A673 (cell line): ENCODE measurements at regions not wholly inside any gene's neighbourhood (a gene's known extent, or its start where the extent isn't known, plus 50 kb on each side); places are given as distances from the start of the nearest gene placed in this dataset.

Experiments used
- BruUV-seq: library from RNA; stranded (reverse); fragments of 400-500 nt; replicated peaks from 2 replicates; lab custom pipeline; 2021; lab: Mats Ljungman, UMichigan
- CTCF ChIA-PET: fragments of 300-600 bp; sonication (Branson Sonifier 250); formaldehyde crosslinking; loops from one replicate; lab custom pipeline; 2022; ENCODE audit warnings: antibody characterized with exemption; lab: Charles Lee
- POLR2A ChIA-PET: fragments of 300-600 bp; sonication (Branson Sonifier 250); formaldehyde crosslinking; loops from one replicate; lab custom pipeline; 2022; ENCODE audit warnings: antibody characterized with exemption; ENCODE audit not compliant: low non-redundant PET; lab: Charles Lee
- DNase-seq: peaks from one replicate; pipeline ENCODE4 v3.0.0-alpha.2; 2015; ENCODE audit warnings: low spot score
- H3K27ac ChIP-seq: fragments of 200-600 bp; sonication (generic); 2 replicates; pipeline ENCODE4 v1.5.1; 2016; ENCODE audit warnings: mixed run types, low read depth, mild to moderate bottlenecking, mixed read lengths, antibody characterized with exemption, low read length; ENCODE audit not compliant: poor library complexity, severe bottlenecking
- H3K27me3 ChIP-seq: fragments of 200-600 bp; sonication (generic); replicated peaks from 2 replicates; pipeline ENCODE4 v1.6.1; 2017; ENCODE audit warnings: mixed run types, low read depth, mild to moderate bottlenecking, mixed read lengths, antibody characterized with exemption, low read length; ENCODE audit not compliant: insufficient read depth, poor library complexity
- H3K36me3 ChIP-seq: fragments of 200-600 bp; sonication (generic); 2 replicates; pipeline ENCODE4 v1.6.1; 2016; ENCODE audit warnings: mixed run types, mild to moderate bottlenecking, mixed read lengths, antibody characterized with exemption, low read length; ENCODE audit not compliant: insufficient read depth, poor library complexity, severe bottlenecking
- H3K4me1 ChIP-seq: fragments of 200-600 bp; sonication (generic); 2 replicates; pipeline ENCODE4 v1.6.1; 2017; ENCODE audit warnings: mixed run types, mild to moderate bottlenecking, mixed read lengths, antibody characterized with exemption, low read length; ENCODE audit not compliant: insufficient read depth, poor library complexity, severe bottlenecking
- H3K4me3 ChIP-seq: fragments of 200-600 bp; sonication (generic); 2 replicates; pipeline ENCODE4 v1.5.1; 2016; ENCODE audit warnings: low read depth, mixed run types, mild to moderate bottlenecking, mixed read lengths, low read length; ENCODE audit not compliant: poor library complexity, severe bottlenecking
- H3K9me3 ChIP-seq: fragments of 200-600 bp; sonication (generic); 2 replicates; pipeline ENCODE4 v1.6.1; 2016; ENCODE audit warnings: mixed run types, low read depth, mild to moderate bottlenecking, mixed read lengths, antibody characterized with exemption, low read length; ENCODE audit not compliant: poor library complexity, severe bottlenecking
- EZH2 ChIP-seq: fragments of 200-600 bp; sonication (generic); IDR thresholded peaks from 2 replicates; pipeline ENCODE4 v1.6.1; 2017; ENCODE audit warnings: borderline replicate concordance, low read depth, mild to moderate bottlenecking, mixed read lengths, antibody characterized with exemption, low read length; ENCODE audit not compliant: poor library complexity, severe bottlenecking
- intact Hi-C: fragments of 100-400 bp; cut with micrococcal nuclease; formaldehyde crosslinking; loops from one replicate; pipeline ENCODE4 v1.10.0; 2022; ENCODE audit not compliant: unreplicated experiment
- TF ChIP-seq, protein P1 (sequence below): fragments of 300-800, 200-600 bp; sonication (generic); conservative IDR thresholded peaks from 2 replicates; pipeline ENCODE4 v1.5.1; 2017; ENCODE audit warnings: low read depth, mild to moderate bottlenecking, antibody characterized with exemption, low read length, moderate library complexity, mixed read lengths

DNA sequence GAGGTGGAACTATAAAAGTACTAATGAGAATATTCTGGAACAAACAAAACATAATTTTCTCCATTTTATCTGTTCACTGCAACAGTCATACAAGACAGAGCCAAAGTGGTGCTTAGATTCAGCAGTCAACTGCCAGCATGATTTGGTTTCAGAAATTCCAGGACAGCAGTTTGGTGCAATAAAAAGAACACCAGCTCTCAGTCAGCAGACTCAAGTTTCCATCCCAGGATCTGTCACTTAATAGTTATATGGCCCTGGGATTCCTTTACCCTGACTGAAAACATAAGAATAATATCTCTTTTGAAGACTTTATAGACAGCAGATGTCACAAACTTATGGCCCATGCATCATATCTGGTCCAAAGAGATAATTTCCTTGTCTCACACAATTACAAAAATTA is 92.8 kb upstream of the RASEF start:
- CTCF ChIA-PET: no interaction called here

DNA sequence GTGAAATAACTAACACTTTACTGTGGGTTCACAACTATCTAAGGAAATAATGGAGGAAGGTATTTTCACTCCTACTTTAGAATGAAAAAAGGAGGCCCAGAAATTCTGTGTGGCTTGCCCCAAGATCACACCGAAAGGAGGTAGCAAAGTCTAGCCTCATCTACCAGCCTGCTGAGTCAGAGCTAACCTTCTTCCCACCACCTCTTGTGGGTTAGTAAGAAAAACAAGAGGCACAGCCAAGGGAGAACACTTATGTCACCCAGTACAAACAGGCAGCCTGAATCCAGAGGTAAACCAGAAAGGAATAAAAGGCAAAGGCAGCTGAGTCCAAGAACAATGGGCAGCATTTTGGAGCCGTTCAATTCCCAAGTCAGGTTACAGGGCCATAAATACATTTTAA is 91.9 kb upstream of the RASEF start:
- Histone ChIP-seq H3K27ac (no peak overlapping the region), H3K4me1 (no peaks in the 10 kb centered on the region), H3K4me3 (no peak overlapping the region), H3K27me3 (peaks cover 8% of the 10 kb centered on the region), H3K9me3 (no peaks in the 10 kb centered on the region), H3K36me3 (no peaks in the 10 kb centered on the region)
- TF ChIP-seq EZH2: no peak
- POLR2A ChIA-PET: no interaction called here
- no TSS peak for BruUV-seq
- intact Hi-C loops: no loop called here
- no peak for DNase-seq
- CTCF ChIA-PET: no interaction called here

More for the DNA sequence above, 92.8 kb upstream of the RASEF start:
- Histone ChIP-seq H3K4me1 (no peaks in the 10 kb centered on the region), H3K36me3 (no peaks in the 10 kb centered on the region), H3K9me3 (no peaks in the 10 kb centered on the region), H3K27me3 (peaks cover 5% of the 10 kb centered on the region), H3K4me3 (no peak overlapping the region), H3K27ac (no peak overlapping the region)
- no peak for TF ChIP-seq EZH2
- TF ChIP-seq, protein P1, sequence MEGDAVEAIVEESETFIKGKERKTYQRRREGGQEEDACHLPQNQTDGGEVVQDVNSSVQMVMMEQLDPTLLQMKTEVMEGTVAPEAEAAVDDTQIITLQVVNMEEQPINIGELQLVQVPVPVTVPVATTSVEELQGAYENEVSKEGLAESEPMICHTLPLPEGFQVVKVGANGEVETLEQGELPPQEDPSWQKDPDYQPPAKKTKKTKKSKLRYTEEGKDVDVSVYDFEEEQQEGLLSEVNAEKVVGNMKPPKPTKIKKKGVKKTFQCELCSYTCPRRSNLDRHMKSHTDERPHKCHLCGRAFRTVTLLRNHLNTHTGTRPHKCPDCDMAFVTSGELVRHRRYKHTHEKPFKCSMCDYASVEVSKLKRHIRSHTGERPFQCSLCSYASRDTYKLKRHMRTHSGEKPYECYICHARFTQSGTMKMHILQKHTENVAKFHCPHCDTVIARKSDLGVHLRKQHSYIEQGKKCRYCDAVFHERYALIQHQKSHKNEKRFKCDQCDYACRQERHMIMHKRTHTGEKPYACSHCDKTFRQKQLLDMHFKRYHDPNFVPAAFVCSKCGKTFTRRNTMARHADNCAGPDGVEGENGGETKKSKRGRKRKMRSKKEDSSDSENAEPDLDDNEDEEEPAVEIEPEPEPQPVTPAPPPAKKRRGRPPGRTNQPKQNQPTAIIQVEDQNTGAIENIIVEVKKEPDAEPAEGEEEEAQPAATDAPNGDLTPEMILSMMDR: no peak
- intact Hi-C loops: no loop called here
- POLR2A ChIA-PET: no interaction called here
- BruUV-seq: no TSS peak
- DNase-seq: no peak

DNA sequence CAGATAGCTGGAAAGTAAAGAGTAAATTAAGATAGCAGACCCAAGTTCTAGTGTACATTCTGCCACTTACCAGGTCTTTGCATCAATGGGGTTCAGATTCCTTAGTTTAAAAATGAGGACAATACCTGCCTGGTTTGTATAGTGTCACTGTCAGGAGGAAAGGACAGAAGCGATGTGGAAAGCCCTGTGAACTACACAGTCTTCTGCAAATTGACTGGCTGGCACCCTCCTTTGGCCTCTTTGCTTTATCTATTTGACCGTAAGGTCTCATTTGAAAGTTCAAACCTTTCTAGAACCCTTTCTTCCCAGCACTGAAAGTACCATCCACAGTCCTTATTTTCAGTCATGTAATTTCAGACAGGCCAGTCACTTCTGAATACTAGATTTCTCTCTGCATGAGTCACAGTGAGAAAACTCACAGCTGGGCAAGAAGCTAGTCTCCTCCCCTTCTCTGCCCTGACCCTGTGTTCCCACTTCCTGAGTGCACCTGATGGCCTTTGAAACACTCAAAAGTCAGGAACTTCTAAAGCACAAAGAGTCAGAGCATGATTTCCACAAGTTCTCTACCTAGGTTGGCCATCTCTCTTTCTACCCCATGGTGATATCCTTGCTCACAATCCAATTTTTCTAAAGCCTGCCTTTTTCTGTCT is 91.3 kb upstream of the RASEF start:
- Histone ChIP-seq H3K27me3 (peaks cover 8% of the 10 kb centered on the region), H3K36me3 (no peaks in the 10 kb centered on the region), H3K4me3 (no peak overlapping the region), H3K9me3 (no peaks in the 10 kb centered on the region), H3K27ac (no peak overlapping the region), H3K4me1 (no peaks in the 10 kb centered on the region)
- no TSS peak for BruUV-seq
- POLR2A ChIA-PET: no interaction called here
- no peak for DNase-seq
- TF ChIP-seq, protein P1: no peak
- no peak for TF ChIP-seq EZH2
- CTCF ChIA-PET: no interaction called here
- intact Hi-C loops: no loop called here

DNA sequence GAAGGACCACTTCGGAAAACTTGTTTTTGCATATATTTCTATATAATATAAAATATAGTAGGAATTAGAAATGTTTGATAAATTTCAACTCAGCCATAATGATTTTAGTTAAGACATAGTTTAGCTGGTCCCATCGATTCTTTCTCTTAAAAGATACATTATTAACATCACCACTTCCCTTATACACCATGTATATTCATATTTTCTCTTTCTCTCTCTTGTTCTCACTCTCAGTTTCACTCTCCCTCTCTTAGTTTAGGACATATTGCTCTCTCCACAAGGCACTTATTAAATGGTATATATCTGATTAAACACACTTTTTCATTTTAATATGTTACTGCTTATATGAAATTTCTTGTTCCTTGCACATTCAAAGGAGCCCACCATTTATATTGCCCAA is 90.1 kb upstream of the RASEF start:
- H3K4me1 ChIP-seq: no peaks in the 10 kb centered on the region
- peaks cover 8% of the 10 kb centered on the region for H3K27me3 ChIP-seq
- H3K27ac ChIP-seq: no peak overlapping the region
- DNase-seq: no peak
- POLR2A ChIA-PET: no interaction called here
- H3K9me3 ChIP-seq: no peaks in the 10 kb centered on the region
- no TSS peak for BruUV-seq
- intact Hi-C loops: no loop called here
- CTCF ChIA-PET: no interaction called here
- no peaks in the 10 kb centered on the region for H3K36me3 ChIP-seq
- TF ChIP-seq EZH2: no peak
- TF ChIP-seq, protein P1: no peak
- H3K4me3 ChIP-seq: no peak overlapping the region
